CD8-positive, alpha-beta memory T cell (primary cell): ENCODE measurements at regions not wholly inside any gene's neighbourhood (a gene's known extent, or its start where the extent isn't known, plus 50 kb on each side); places are given as distances from the start of the nearest gene placed in this dataset.
"Not testable (repeated sequence)": the region's sequence is repeated elsewhere in the genome, so short reads cannot be mapped to it uniquely, and the experiment has no call there.

Source experiments
- CTCF ChIA-PET: fragments of 350-600 bp; sonication (Branson Sonifier 250); formaldehyde crosslinking; loops from one replicate; lab custom pipeline; 2021; ENCODE audit warnings: antibody characterized with exemption; lab: Charles Lee
- POLR2A ChIA-PET: fragments of 350-600 bp; sonication (Branson Sonifier 250); formaldehyde crosslinking; loops from one replicate; lab custom pipeline; 2021; ENCODE audit warnings: antibody characterized with exemption; lab: Charles Lee
- DNase-seq, 5 donors: peaks; one replicate each; pipeline versions ENCODE4 v3.0.0 to v3.0.0-alpha.2; 2020 to 2022; ENCODE audit warnings: mixed read lengths in 1 of 5
- H3K27ac ChIP-seq: one replicate; pipeline ENCODE4 v1.7.0; 2013; ENCODE audit warnings: low read depth, mild to moderate bottlenecking, low read length, moderate library complexity
- H3K27me3 ChIP-seq: 2 replicates; pipeline ENCODE4 v1.7.0; 2013; ENCODE audit warnings: low read length, mild to moderate bottlenecking; ENCODE audit not compliant: insufficient read depth, poor library complexity, severe bottlenecking
- H3K36me3 ChIP-seq: 2 replicates; pipeline ENCODE4 v1.7.0; 2013; ENCODE audit warnings: mild to moderate bottlenecking, low read length, moderate library complexity; ENCODE audit not compliant: insufficient read depth
- H3K4me1 ChIP-seq: 2 replicates; pipeline ENCODE4 v1.7.0; 2013; ENCODE audit warnings: mild to moderate bottlenecking, low read length, moderate library complexity; ENCODE audit not compliant: insufficient read depth
- H3K4me3 ChIP-seq: 2 replicates; pipeline ENCODE4 v1.7.0; 2013; ENCODE audit warnings: mild to moderate bottlenecking, low read length
- H3K9me3 ChIP-seq: 2 replicates; pipeline ENCODE4 v1.7.0; 2013; ENCODE audit warnings: mild to moderate bottlenecking, low read length
- H3K27ac Mint-ChIP-seq, 8 donors: one replicate each; pipeline ENCODE4 v1.8.0; 2020 to 2021; ENCODE audit warnings: mixed read lengths in 8 of 8, mild to moderate bottlenecking in 6 of 8, inconsistent platforms in 3 of 8, moderate library complexity in 3 of 8
- H3K27me3 Mint-ChIP-seq, 2 donors: one replicate each; pipeline ENCODE4 v1.8.0; 2020 to 2021; ENCODE audit warnings: mixed read lengths in 2 of 2, mild to moderate bottlenecking in 1 of 2, moderate library complexity in 1 of 2
- H3K36me3 Mint-ChIP-seq, 3 donors: one replicate each; pipeline ENCODE4 v1.8.0; 2020 to 2021; ENCODE audit warnings: mixed read lengths in 3 of 3, inconsistent platforms in 1 of 3, mild to moderate bottlenecking in 1 of 3
- H3K4me1 Mint-ChIP-seq, 3 donors: one replicate each; pipeline ENCODE4 v1.8.0; 2020 to 2021; ENCODE audit warnings: mixed read lengths in 3 of 3, inconsistent platforms in 1 of 3, mild to moderate bottlenecking in 1 of 3
- H3K4me3 Mint-ChIP-seq, 7 donors: one replicate each; pipeline ENCODE4 v1.8.0; 2020 to 2021; ENCODE audit warnings: mixed read lengths in 7 of 7, mild to moderate bottlenecking in 6 of 7, moderate library complexity in 4 of 7, inconsistent platforms in 2 of 7
- H3K9me3 Mint-ChIP-seq, 5 donors: one replicate each; pipeline ENCODE4 v1.8.0; 2020 to 2022; ENCODE audit warnings: mixed read lengths in 5 of 5, mild to moderate bottlenecking in 3 of 5, moderate library complexity in 2 of 5, inconsistent platforms in 1 of 5

DNA sequence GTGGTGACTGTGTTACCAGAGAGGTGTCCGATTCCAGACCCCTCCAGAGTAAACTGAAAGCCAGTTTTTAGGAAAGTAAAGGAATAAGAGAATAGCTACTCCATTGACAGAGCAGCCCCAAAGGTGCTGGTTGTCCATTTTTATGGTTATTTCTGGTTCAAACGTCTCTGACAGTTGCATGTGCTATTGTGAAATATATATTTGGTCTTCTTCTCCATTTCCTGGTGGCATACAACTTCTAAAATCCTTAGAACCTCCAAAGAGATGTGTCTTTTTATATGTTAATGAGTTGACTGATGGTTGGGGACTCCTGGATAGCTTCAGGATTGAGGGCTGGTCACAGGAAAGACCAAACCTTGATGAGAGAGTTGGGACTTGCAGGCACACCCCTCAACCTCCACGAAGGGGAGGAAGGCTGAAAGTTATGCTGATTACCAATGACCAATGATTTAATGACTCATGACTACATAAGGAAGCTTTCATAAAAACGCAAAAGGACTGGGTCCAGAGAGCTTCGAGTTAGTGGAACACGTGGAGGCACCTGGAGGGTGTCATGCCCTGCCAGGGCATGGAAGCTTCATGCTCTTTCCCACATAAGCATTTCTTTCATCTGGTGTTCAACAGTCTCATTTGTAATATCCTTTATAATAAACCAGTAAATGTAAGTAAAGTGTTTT, 100.7 kb downstream of the SLC16A1 start:
- Histone ChIP-seq H3K27me3 (no peaks in the 10 kb centered on the region), H3K27ac (no peak overlapping the region), H3K4me1 (no peaks in the 10 kb centered on the region), H3K36me3 (no peaks in the 10 kb centered on the region), H3K9me3 (no peaks in the 10 kb centered on the region), H3K4me3 (no peak overlapping the region)
- H3K4me3 Mint-ChIP-seq, result peak overlapping the region in 3 of 7 donors; percentile 9 to 40 (median 25)
- CTCF ChIA-PET, result no interaction called here
- H3K36me3 Mint-ChIP-seq, result no peaks in the 10 kb centered on the region
- H3K9me3 Mint-ChIP-seq, result no peaks in the 10 kb centered on the region
- DNase-seq, result no peak
- no peak overlapping the region for H3K27ac Mint-ChIP-seq
- H3K4me1 Mint-ChIP-seq, result peaks cover 0 to 5% (median 0%) of the 10 kb centered on the region in 3 donors
- POLR2A ChIA-PET, result no interaction called here
- H3K27me3 Mint-ChIP-seq, result peaks cover 31 to 42% of the 10 kb centered on the region in 2 donors

GRCh38 chr1:112854368-112854984, 101.5 kb downstream of the SLC16A1 start:
- peaks cover 33 to 45% of the 10 kb centered on the region in 2 donors for H3K27me3 Mint-ChIP-seq
- H3K36me3 Mint-ChIP-seq, H3K4me1 Mint-ChIP-seq, DNase-seq, CTCF ChIA-PET, H3K36me3 ChIP-seq, H3K9me3 ChIP-seq, H3K27ac ChIP-seq, H3K27ac Mint-ChIP-seq, H3K27me3 ChIP-seq, H3K4me3 ChIP-seq, H3K4me3 Mint-ChIP-seq, POLR2A ChIA-PET, H3K9me3 Mint-ChIP-seq, H3K4me1 ChIP-seq: not testable (repeated sequence)

DNA sequence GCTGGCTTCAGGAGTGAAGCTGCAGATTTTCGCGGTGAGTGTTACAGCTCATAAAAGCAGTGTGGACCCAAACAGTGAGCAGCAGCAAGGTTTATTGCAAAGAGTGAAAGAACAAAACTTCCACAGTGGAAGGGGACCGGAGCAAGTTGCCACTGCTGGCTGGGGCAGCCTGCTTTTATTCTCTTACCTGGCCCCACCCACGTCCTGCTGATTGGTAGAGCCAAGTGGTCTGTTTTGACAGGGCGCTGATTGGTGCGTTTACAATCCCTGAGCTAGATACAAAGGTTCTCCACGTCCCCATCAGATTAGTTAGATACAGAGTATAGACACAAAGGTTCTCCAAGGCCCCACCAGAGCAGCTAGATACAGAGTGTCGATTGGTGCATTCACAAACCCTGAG, 102.1 kb downstream of the SLC16A1 start:
- CTCF ChIA-PET, H3K36me3 Mint-ChIP-seq, H3K36me3 ChIP-seq, DNase-seq, POLR2A ChIA-PET, H3K9me3 ChIP-seq, H3K4me3 ChIP-seq, H3K4me1 ChIP-seq, H3K27ac ChIP-seq, H3K27ac Mint-ChIP-seq, H3K4me3 Mint-ChIP-seq, H3K4me1 Mint-ChIP-seq, H3K9me3 Mint-ChIP-seq, H3K27me3 ChIP-seq: not testable (repeated sequence)
- peaks cover 35 to 48% of the 10 kb centered on the region in 2 donors for H3K27me3 Mint-ChIP-seq

GRCh38 chr1:112852934-112853333, 103.1 kb downstream of the SLC16A1 start:
- Histone ChIP-seq H3K27ac (no peak overlapping the region), H3K9me3 (no peaks in the 10 kb centered on the region), H3K4me1 (no peaks in the 10 kb centered on the region), H3K36me3 (no peaks in the 10 kb centered on the region), H3K27me3 (peaks cover 3% of the 10 kb centered on the region), H3K4me3 (no peak overlapping the region)
- H3K27ac Mint-ChIP-seq, result no peak overlapping the region
- no peaks in the 10 kb centered on the region for H3K9me3 Mint-ChIP-seq
- no peaks in the 10 kb centered on the region for H3K36me3 Mint-ChIP-seq
- ChIA-PET POLR2A (no interaction called here), CTCF (no interaction called here)
- peaks cover 0 to 5% (median 3%) of the 10 kb centered on the region in 3 donors for H3K4me1 Mint-ChIP-seq
- H3K27me3 Mint-ChIP-seq, result peaks cover 35 to 54% of the 10 kb centered on the region in 2 donors
- no peak for DNase-seq
- H3K4me3 Mint-ChIP-seq, result no peak overlapping the region

DNA sequence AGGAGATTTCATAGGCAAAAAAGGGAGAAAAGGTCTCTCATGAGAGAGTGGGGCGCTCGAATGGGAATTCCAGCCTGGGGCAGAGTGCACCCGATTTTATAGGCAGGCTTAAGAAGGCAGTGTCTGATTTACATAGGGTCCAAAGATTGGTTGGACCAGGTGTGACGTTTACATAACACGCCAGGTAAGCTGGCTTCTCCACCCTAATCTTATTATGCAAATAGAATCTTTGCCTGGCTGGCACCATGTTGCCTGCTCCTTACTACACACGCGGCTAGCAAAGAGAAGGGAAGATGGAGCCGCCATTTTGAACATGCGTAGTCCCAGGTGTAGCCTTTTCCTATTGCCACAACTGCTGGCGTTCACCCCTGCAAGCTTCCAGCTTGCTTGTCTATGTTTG, 103.7 kb downstream of the SLC16A1 start:
- no peaks in the 10 kb centered on the region for H3K9me3 Mint-ChIP-seq
- no peaks in the 10 kb centered on the region for H3K36me3 Mint-ChIP-seq
- H3K36me3 ChIP-seq, result no peaks in the 10 kb centered on the region
- H3K4me3 ChIP-seq, result no peak overlapping the region
- peaks cover 35 to 54% of the 10 kb centered on the region in 2 donors for H3K27me3 Mint-ChIP-seq
- no peak overlapping the region for H3K27ac ChIP-seq
- peaks cover 0 to 5% (median 3%) of the 10 kb centered on the region in 3 donors for H3K4me1 Mint-ChIP-seq
- no peak overlapping the region for H3K4me3 Mint-ChIP-seq
- H3K27me3 ChIP-seq, result peaks cover 3% of the 10 kb centered on the region
- no peaks in the 10 kb centered on the region for H3K4me1 ChIP-seq
- H3K27ac Mint-ChIP-seq, result peak overlapping the region in 1 of 8 donors; percentile 14
- CTCF ChIA-PET, result no interaction called here
- H3K9me3 ChIP-seq, result no peaks in the 10 kb centered on the region
- POLR2A ChIA-PET, result no interaction called here
- DNase-seq, result no peak

DNA sequence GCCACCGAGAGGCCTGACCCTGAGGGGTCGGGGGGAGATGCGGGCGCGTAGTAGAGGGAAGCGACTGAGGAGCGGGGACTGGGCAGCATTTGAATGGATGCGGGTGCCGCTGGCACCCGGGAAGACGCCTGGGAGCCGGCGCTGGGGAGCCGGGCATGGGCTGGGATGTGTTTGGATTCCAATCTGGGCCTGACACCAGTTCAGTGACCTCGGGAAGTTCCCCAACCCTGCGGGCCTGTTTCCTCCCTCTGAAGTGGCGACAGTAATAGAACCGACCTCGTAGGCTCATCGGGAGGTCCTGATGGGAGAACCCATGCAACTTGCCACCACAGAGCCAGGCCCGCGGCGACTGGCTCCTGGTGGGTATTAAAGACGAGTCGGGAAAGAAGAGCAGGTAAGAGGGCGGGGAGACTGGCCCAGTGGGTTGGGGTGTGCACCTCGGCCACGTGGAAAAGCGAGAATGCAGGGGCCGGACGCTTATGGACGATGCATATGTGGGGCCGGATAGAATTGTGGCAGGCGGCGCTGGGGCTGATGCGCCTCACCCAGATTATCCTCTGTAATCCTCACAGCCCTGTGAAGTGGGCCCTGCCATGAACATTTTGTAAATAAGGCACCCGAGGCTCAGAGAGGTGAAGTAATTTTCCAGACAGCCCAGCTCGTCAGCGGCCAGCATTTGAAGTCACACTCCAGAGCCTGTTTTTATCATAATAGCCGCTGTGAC, 105.8 kb downstream of the SLC16A1 start:
- Mint-ChIP-seq H3K4me3 (peak overlapping the region in 1 of 7 donors; percentile 50), H3K4me1 (peaks cover 0 to 3% (median 3%) of the 10 kb centered on the region in 3 donors), H3K27ac (no peak overlapping the region), H3K27me3 (peaks cover 28 to 51% of the 10 kb centered on the region in 2 donors), H3K36me3 (no peaks in the 10 kb centered on the region), H3K9me3 (no peaks in the 10 kb centered on the region)
- H3K4me3 ChIP-seq, result no peak overlapping the region
- POLR2A ChIA-PET, result no interaction called here
- H3K27me3 ChIP-seq, result peaks cover 3% of the 10 kb centered on the region
- no peaks in the 10 kb centered on the region for H3K4me1 ChIP-seq
- CTCF ChIA-PET, result no interaction called here
- no peaks in the 10 kb centered on the region for H3K9me3 ChIP-seq
- no peak overlapping the region for H3K27ac ChIP-seq
- DNase-seq, result no peak
- no peaks in the 10 kb centered on the region for H3K36me3 ChIP-seq

DNA sequence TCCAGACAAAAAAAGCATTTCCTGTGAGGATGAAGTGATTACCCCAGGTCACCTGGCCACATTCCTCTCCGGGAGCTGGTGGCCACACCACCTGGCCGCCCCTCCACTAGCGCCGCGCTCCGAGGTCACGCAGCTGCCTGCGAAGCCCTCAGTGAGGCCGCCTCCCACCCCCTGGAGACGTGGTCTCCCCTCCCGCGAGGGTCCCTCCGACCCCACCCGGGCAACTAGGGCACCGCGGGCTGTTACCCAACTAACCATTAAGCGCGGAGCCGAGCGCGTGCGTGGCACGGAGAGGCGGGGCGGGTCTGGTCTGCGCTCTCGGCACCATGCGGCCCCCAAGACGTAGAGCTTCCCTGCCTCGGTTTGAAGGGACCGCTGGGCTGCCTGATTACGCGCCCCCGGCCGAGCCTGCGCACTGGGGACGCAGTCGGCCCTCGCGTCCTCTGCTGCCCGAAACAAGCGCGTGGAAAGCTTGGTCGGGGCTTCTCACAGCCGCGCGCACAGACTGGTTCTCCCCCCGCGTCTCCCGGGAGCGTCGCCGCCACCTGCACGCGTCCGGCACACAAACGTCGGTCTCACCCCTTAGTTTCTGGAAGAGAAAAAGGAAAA, 106.5 kb downstream of the SLC16A1 start:
- CTCF ChIA-PET, result no interaction called here
- peaks cover 26 to 48% of the 10 kb centered on the region in 2 donors for H3K27me3 Mint-ChIP-seq
- no peaks in the 10 kb centered on the region for H3K9me3 ChIP-seq
- H3K4me3 ChIP-seq, result no peak overlapping the region
- DNase-seq, result no peak
- H3K27me3 ChIP-seq, result peaks cover 3% of the 10 kb centered on the region
- H3K27ac ChIP-seq, result no peak overlapping the region
- H3K36me3 ChIP-seq, result no peaks in the 10 kb centered on the region
- peak overlapping the region in 1 of 7 donors; percentile 50 for H3K4me3 Mint-ChIP-seq
- POLR2A ChIA-PET, result no interaction called here
- no peak overlapping the region for H3K27ac Mint-ChIP-seq
- H3K9me3 Mint-ChIP-seq, result no peaks in the 10 kb centered on the region
- H3K4me1 ChIP-seq, result no peaks in the 10 kb centered on the region
- H3K4me1 Mint-ChIP-seq, result peaks cover 0 to 3% (median 1%) of the 10 kb centered on the region in 3 donors
- no peaks in the 10 kb centered on the region for H3K36me3 Mint-ChIP-seq

- no peaks in the 10 kb centered on the region for H3K36me3 Mint-ChIP-seq
These were observed 114.2 kb downstream of the SLC16A1 start for GRCh38 chr1:112841825-112842224.

More at GRCh38 chr1:112841825-112842224, 114.2 kb downstream of the SLC16A1 start:
- peaks cover 13 to 15% (median 14%) of the 10 kb centered on the region in 3 donors for H3K4me1 Mint-ChIP-seq
- no peak overlapping the region for H3K4me3 Mint-ChIP-seq
- no peak overlapping the region for H3K27ac Mint-ChIP-seq
- Histone ChIP-seq H3K27me3 (no peaks in the 10 kb centered on the region), H3K9me3 (no peaks in the 10 kb centered on the region), H3K4me3 (no peak overlapping the region), H3K4me1 (peaks cover 12% of the 10 kb centered on the region), H3K27ac (no peak overlapping the region), H3K36me3 (no peaks in the 10 kb centered on the region)
- no peak for DNase-seq
- H3K27me3 Mint-ChIP-seq, result peaks cover 6 to 24% of the 10 kb centered on the region in 2 donors
- H3K9me3 Mint-ChIP-seq, result no peaks in the 10 kb centered on the region
- ChIA-PET CTCF (no interaction called here), POLR2A (no interaction called here)
